ENCODE measurements at regions not wholly inside any gene's neighbourhood (a gene's known extent, or its start where the extent isn't known, plus 50 kb on each side); places are given as distances from the start of the nearest gene placed in this dataset.
"Not testable (repeated sequence)": the region's sequence is repeated elsewhere in the genome, so short reads cannot be mapped to it uniquely, and the experiment has no call there.

- Histone ChIP-seq H3K36me3 (ENCODE audit: insufficient read depth, low read length, poor library complexity, severe bottlenecking) (no peaks in the 10 kb centered on the region), H3K27me3 (replicated peaks; ENCODE audit: insufficient read depth, low read depth, low read length, poor library complexity) (no peaks in the 10 kb centered on the region), H3K4me1 (ENCODE audit: insufficient read depth, low read length, poor library complexity, severe bottlenecking) (no peaks in the 10 kb centered on the region), H3K9me3 (ENCODE audit: low read depth, low read length, poor library complexity, severe bottlenecking) (no peaks in the 10 kb centered on the region), H3K4me3 (ENCODE audit: low read depth, low read length, poor library complexity, severe bottlenecking) (no peak overlapping the region), H3K27ac (ENCODE audit: low read depth, low read length, poor library complexity, severe bottlenecking) (no peak overlapping the region)
- intact Hi-C loops (cut with micrococcal nuclease; ENCODE audit: unreplicated experiment): no loop called here
- DNase-seq (ENCODE audit: low spot score): no peak
- no peak for TF ChIP-seq EZH2 (IDR thresholded peaks at IDR 0.05; ENCODE audit: borderline replicate concordance, low read depth, low read length, poor library complexity, severe bottlenecking)
- TF ChIP-seq, protein P1, sequence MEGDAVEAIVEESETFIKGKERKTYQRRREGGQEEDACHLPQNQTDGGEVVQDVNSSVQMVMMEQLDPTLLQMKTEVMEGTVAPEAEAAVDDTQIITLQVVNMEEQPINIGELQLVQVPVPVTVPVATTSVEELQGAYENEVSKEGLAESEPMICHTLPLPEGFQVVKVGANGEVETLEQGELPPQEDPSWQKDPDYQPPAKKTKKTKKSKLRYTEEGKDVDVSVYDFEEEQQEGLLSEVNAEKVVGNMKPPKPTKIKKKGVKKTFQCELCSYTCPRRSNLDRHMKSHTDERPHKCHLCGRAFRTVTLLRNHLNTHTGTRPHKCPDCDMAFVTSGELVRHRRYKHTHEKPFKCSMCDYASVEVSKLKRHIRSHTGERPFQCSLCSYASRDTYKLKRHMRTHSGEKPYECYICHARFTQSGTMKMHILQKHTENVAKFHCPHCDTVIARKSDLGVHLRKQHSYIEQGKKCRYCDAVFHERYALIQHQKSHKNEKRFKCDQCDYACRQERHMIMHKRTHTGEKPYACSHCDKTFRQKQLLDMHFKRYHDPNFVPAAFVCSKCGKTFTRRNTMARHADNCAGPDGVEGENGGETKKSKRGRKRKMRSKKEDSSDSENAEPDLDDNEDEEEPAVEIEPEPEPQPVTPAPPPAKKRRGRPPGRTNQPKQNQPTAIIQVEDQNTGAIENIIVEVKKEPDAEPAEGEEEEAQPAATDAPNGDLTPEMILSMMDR (conservative IDR thresholded peaks at IDR 0.05; ENCODE audit: low read depth, low read length): no peak
- no TSS peak for BruUV-seq (replicated peaks)
- POLR2A ChIA-PET (ENCODE audit: low non-redundant PET): no interaction called here
- CTCF ChIA-PET: no interaction called here
Observed at GRCh38 chr4:33998291-33998690, 2246.0 kb downstream of the ARAP2 start.

DNA sequence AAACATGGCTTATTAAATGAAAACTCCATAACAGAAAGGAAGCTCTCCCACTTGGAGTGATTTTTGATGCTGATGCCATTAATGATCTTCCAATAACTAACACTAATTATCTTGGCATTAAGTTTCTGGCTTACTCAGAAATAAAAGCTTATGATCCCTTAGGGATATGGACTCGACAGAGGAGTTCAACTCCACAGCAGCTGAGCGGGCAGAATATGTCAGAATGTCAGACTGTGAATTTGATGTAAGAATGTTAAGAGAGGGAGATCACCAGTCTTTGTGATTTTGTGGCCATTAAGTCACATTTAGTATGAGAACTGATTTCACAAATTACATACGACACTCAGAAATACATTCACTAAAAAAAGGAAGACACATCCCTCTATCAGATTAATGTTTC, 2244.0 kb downstream of the ARAP2 start:
- Histone ChIP-seq H3K4me3 (ENCODE audit: low read depth, low read length, poor library complexity, severe bottlenecking) (no peak overlapping the region), H3K27me3 (replicated peaks; ENCODE audit: insufficient read depth, low read depth, low read length, poor library complexity) (no peaks in the 10 kb centered on the region), H3K9me3 (ENCODE audit: low read depth, low read length, poor library complexity, severe bottlenecking) (no peaks in the 10 kb centered on the region), H3K36me3 (ENCODE audit: insufficient read depth, low read length, poor library complexity, severe bottlenecking) (no peaks in the 10 kb centered on the region), H3K27ac (ENCODE audit: low read depth, low read length, poor library complexity, severe bottlenecking) (no peak overlapping the region), H3K4me1 (ENCODE audit: insufficient read depth, low read length, poor library complexity, severe bottlenecking) (no peaks in the 10 kb centered on the region)
- intact Hi-C loops (cut with micrococcal nuclease; ENCODE audit: unreplicated experiment): no loop called here
- ChIA-PET POLR2A (ENCODE audit: low non-redundant PET) (no interaction called here), CTCF (no interaction called here)
- DNase-seq (ENCODE audit: low spot score): no peak
- TF ChIP-seq, protein P1 (conservative IDR thresholded peaks at IDR 0.05; ENCODE audit: low read depth, low read length): no peak
- no peak for TF ChIP-seq EZH2 (IDR thresholded peaks at IDR 0.05; ENCODE audit: borderline replicate concordance, low read depth, low read length, poor library complexity, severe bottlenecking)
- BruUV-seq (replicated peaks): no TSS peak

DNA sequence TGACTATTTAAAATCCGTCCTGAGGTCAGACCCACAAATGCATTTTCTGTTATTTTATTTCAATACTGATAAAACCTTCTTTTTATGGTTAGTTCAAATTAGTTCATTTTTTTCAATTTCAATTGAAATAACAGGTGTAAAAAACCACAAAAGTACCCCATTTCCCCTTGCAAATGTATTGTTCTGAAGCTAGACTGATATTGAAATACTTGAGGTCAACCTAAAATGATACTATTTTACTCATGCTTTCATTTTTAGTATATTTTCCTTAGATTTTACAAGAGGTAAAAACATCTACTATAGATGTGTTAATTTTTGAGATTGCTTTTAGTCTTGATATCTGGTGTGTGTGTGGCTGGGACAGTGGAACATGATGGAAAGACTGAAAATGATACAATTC, 2237.8 kb downstream of the ARAP2 start:
- H3K27me3 ChIP-seq (replicated peaks; ENCODE audit: insufficient read depth, low read depth, low read length, poor library complexity); BruUV-seq (replicated peaks); H3K27ac ChIP-seq (ENCODE audit: low read depth, low read length, poor library complexity, severe bottlenecking); H3K9me3 ChIP-seq (ENCODE audit: low read depth, low read length, poor library complexity, severe bottlenecking); intact Hi-C loops (cut with micrococcal nuclease; ENCODE audit: unreplicated experiment); H3K4me1 ChIP-seq (ENCODE audit: insufficient read depth, low read length, poor library complexity, severe bottlenecking); DNase-seq (ENCODE audit: low spot score); H3K4me3 ChIP-seq (ENCODE audit: low read depth, low read length, poor library complexity, severe bottlenecking); POLR2A ChIA-PET (ENCODE audit: low non-redundant PET); H3K36me3 ChIP-seq (ENCODE audit: insufficient read depth, low read length, poor library complexity, severe bottlenecking); CTCF ChIA-PET: not testable (repeated sequence)

DNA sequence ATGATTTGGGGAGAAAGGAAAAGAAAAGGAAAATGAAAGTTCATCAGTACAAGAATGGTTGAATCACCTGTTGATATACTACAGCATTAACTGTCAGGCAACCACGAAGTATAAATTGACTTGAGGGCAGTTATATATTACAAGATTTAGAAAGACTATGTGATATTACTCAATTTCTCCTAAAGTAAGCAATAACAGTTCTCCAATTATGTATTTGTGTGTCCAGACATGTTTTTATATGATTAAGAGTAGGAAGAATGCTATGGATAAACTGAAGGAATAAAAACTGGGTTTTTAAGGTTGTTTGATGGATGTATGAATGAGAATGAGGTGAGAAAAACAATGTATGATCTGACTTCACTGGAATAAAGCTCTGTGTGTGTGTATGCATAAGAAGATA, 2234.4 kb downstream of the ARAP2 start:
- DNase-seq (ENCODE audit: low spot score): no peak
- intact Hi-C loops (cut with micrococcal nuclease; ENCODE audit: unreplicated experiment): no loop called here
- ChIA-PET CTCF (no interaction called here), POLR2A (ENCODE audit: low non-redundant PET) (no interaction called here)
- H3K9me3 ChIP-seq (ENCODE audit: low read depth, low read length, poor library complexity, severe bottlenecking): no peaks in the 10 kb centered on the region
- TF ChIP-seq, protein P1 (conservative IDR thresholded peaks at IDR 0.05; ENCODE audit: low read depth, low read length): no peak
- TF ChIP-seq EZH2 (IDR thresholded peaks at IDR 0.05; ENCODE audit: borderline replicate concordance, low read depth, low read length, poor library complexity, severe bottlenecking): no peak
- H3K27me3 ChIP-seq (replicated peaks; ENCODE audit: insufficient read depth, low read depth, low read length, poor library complexity): no peaks in the 10 kb centered on the region
- H3K36me3 ChIP-seq (ENCODE audit: insufficient read depth, low read length, poor library complexity, severe bottlenecking): no peaks in the 10 kb centered on the region
- no peak overlapping the region for H3K27ac ChIP-seq (ENCODE audit: low read depth, low read length, poor library complexity, severe bottlenecking)
- BruUV-seq (replicated peaks): no TSS peak
- H3K4me1 ChIP-seq (ENCODE audit: insufficient read depth, low read length, poor library complexity, severe bottlenecking): no peaks in the 10 kb centered on the region
- H3K4me3 ChIP-seq (ENCODE audit: low read depth, low read length, poor library complexity, severe bottlenecking): no peak overlapping the region
